GM18868 (cell line): ENCODE measurements at regions not wholly inside any gene's neighbourhood (a gene's known extent, or its start where the extent isn't known, plus 50 kb on each side); places are given as distances from the start of the nearest gene placed in this dataset.
"Not testable (repeated sequence)": the region's sequence is repeated elsewhere in the genome, so short reads cannot be mapped to it uniquely, and the experiment has no call there.

Experiments used
- ATAC-seq: cut with Tn5 transposase; IDR thresholded peaks from one replicate; pipeline ENCODE4 v1.9.1; 2021; ENCODE audit warnings: mild to moderate bottlenecking, moderate library complexity; ENCODE audit not compliant: unreplicated experiment

- ATAC-seq, result no peak
Observed at GRCh38 chr18:1103537-1103936, 198.9 kb downstream of the ADCYAP1 start.

GRCh38 chr18:1104181-1104881 lies 199.7 kb downstream of the ADCYAP1 start:
- ATAC-seq, result no peak

- ATAC-seq, result no peak
Observed at GRCh38 chr18:1124495-1124894, 219.8 kb downstream of the ADCYAP1 start.

- ATAC-seq, result no peak
Observed at GRCh38 chr18:1133541-1133940, 228.9 kb downstream of the ADCYAP1 start.

- no peak for ATAC-seq
Observed at GRCh38 chr18:1147730-1148129, 243.1 kb downstream of the ADCYAP1 start.

GRCh38 chr18:1149709-1150108 lies 245.0 kb downstream of the ADCYAP1 start:
- ATAC-seq, result no peak

GRCh38 chr18:1150344-1150743 lies 245.7 kb downstream of the ADCYAP1 start:
- ATAC-seq, result no peak

- ATAC-seq, result not testable (repeated sequence)
Observed at GRCh38 chr18:1152958-1153357, 248.3 kb downstream of the ADCYAP1 start.

- no peak for ATAC-seq
Observed at GRCh38 chr18:1173593-1173992, 268.9 kb downstream of the ADCYAP1 start.

- no peak for ATAC-seq
Observed at GRCh38 chr18:1177232-1177631, 272.6 kb downstream of the ADCYAP1 start.

GRCh38 chr18:1191341-1191740 lies 286.7 kb downstream of the ADCYAP1 start:
- no peak for ATAC-seq

GRCh38 chr18:1213126-1213525 lies 308.5 kb downstream of the ADCYAP1 start:
- no peak for ATAC-seq

- no peak for ATAC-seq
Observed at GRCh38 chr18:1222880-1223279, 318.2 kb downstream of the ADCYAP1 start.

GRCh38 chr18:1227025-1227424 lies 322.4 kb downstream of the ADCYAP1 start:
- ATAC-seq, result no peak

GRCh38 chr18:1229634-1230033 lies 325.0 kb downstream of the ADCYAP1 start:
- no peak for ATAC-seq

GRCh38 chr18:1232867-1233266 lies 328.2 kb downstream of the ADCYAP1 start:
- no peak for ATAC-seq

GRCh38 chr18:1240701-1241100 lies 336.0 kb downstream of the ADCYAP1 start:
- no peak for ATAC-seq

GRCh38 chr18:1244397-1245122 lies 339.9 kb downstream of the ADCYAP1 start:
- no peak for ATAC-seq

GRCh38 chr18:1246827-1247226 lies 342.2 kb downstream of the ADCYAP1 start:
- ATAC-seq, result no peak

- no peak for ATAC-seq
Observed at GRCh38 chr18:1252534-1252933, 347.9 kb downstream of the ADCYAP1 start.

GRCh38 chr18:1252936-1253335 lies 348.3 kb downstream of the ADCYAP1 start:
- ATAC-seq, result no peak

- no peak for ATAC-seq
Observed at GRCh38 chr18:1253827-1254226, 349.2 kb downstream of the ADCYAP1 start.
